ENCODE measurements at regions not wholly inside any gene's neighbourhood (a gene's known extent, or its start where the extent isn't known, plus 50 kb on each side); places are given as distances from the start of the nearest gene placed in this dataset.

GRCh38 chr14:100434911-100435438 lies 111.8 kb downstream of the SLC25A47 start:
- TF ChIP-seq CTCF (IDR thresholded peaks at IDR 0.05; ENCODE audit: low read depth, low read length) = no peak
- H3K27ac ChIP-seq = no peak overlapping the region

GRCh38 chr14:100435459-100435858 lies 112.3 kb downstream of the SLC25A47 start:
- Histone ChIP-seq H3K9me3 (ENCODE audit: severe bottlenecking) (no peaks in the 10 kb centered on the region), H3K36me3 (no peaks in the 10 kb centered on the region), H3K27ac (no peak overlapping the region), H3K4me3 (ENCODE audit: low read depth, low read length) (no peak overlapping the region), H3K27me3 (ENCODE audit: insufficient read depth, low read depth, severe bottlenecking) (no peaks in the 10 kb centered on the region)
- DNase-seq = no peak
- no peak for TF ChIP-seq CTCF (IDR thresholded peaks at IDR 0.05; ENCODE audit: low read depth, low read length)

More at GRCh38 chr14:100434911-100435438, 111.8 kb downstream of the SLC25A47 start:
- no peak for DNase-seq
- Histone ChIP-seq H3K9me3 (ENCODE audit: severe bottlenecking) (no peaks in the 10 kb centered on the region), H3K4me3 (ENCODE audit: low read depth, low read length) (no peak overlapping the region), H3K27me3 (ENCODE audit: insufficient read depth, low read depth, severe bottlenecking) (no peaks in the 10 kb centered on the region), H3K36me3 (no peaks in the 10 kb centered on the region)

- H3K27me3 ChIP-seq (ENCODE audit: insufficient read depth, low read depth, severe bottlenecking) = no peaks in the 10 kb centered on the region
- H3K9me3 ChIP-seq (ENCODE audit: severe bottlenecking) = no peaks in the 10 kb centered on the region
- H3K36me3 ChIP-seq = no peaks in the 10 kb centered on the region
- no peak overlapping the region for H3K27ac ChIP-seq
- DNase-seq = no peak
- TF ChIP-seq CTCF (IDR thresholded peaks at IDR 0.05; ENCODE audit: low read depth, low read length) = no peak
- H3K4me3 ChIP-seq (ENCODE audit: low read depth, low read length) = no peak overlapping the region
Observed at GRCh38 chr14:100436745-100437406, 113.7 kb downstream of the SLC25A47 start.

GRCh38 chr14:100438271-100438670 lies 115.1 kb downstream of the SLC25A47 start:
- H3K9me3 ChIP-seq (ENCODE audit: severe bottlenecking) = no peaks in the 10 kb centered on the region
- DNase-seq = no peak
- no peak for TF ChIP-seq CTCF (IDR thresholded peaks at IDR 0.05; ENCODE audit: low read depth, low read length)
- H3K27ac ChIP-seq = no peak overlapping the region
- H3K36me3 ChIP-seq = no peaks in the 10 kb centered on the region
- no peak overlapping the region for H3K4me3 ChIP-seq (ENCODE audit: low read depth, low read length)
- H3K27me3 ChIP-seq (ENCODE audit: insufficient read depth, low read depth, severe bottlenecking) = no peaks in the 10 kb centered on the region

- H3K27me3 ChIP-seq (ENCODE audit: insufficient read depth, low read depth, severe bottlenecking) = no peaks in the 10 kb centered on the region
- H3K36me3 ChIP-seq = no peaks in the 10 kb centered on the region
- H3K27ac ChIP-seq = no peak overlapping the region
- no peak overlapping the region for H3K4me3 ChIP-seq (ENCODE audit: low read depth, low read length)
- DNase-seq = no peak
- no peaks in the 10 kb centered on the region for H3K9me3 ChIP-seq (ENCODE audit: severe bottlenecking)
- no peak for TF ChIP-seq CTCF (IDR thresholded peaks at IDR 0.05; ENCODE audit: low read depth, low read length)
Observed at GRCh38 chr14:100438678-100439592, 115.8 kb downstream of the SLC25A47 start.

Measured in WERI-Rb-1 (cell line).